ENCODE measurements at regions not wholly inside any gene's neighbourhood (a gene's known extent, or its start where the extent isn't known, plus 50 kb on each side); places are given as distances from the start of the nearest gene placed in this dataset.

DNA sequence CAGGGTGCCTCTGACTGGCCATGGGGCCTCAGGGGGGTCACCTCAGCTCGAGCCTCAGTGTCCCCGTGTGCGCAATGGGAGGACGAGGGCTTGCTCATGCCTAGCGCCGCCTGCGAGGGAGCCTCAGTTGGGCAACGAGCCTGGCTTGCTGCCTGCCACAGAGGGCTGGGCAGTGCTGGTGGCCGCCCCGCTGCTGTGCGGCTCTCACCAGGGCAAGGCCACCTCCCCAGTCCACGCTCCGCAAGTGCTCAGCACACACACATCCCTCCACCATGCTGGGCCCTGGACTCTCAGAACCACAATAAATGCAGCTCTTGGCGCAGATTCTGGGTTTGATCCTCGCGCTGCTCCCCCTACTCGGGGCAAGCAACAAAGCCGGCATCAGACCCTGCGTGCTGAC, 76.2 kb downstream of the ENGASE start:
- intact Hi-C loops (cut with DNase I) = no loop called here
- DNase-seq = no peak
- ATAC-seq = no peak

GRCh38 chr17:79150035-79150733, 75.6 kb downstream of the ENGASE start:
- no peak for DNase-seq
- intact Hi-C loops (cut with DNase I) = no loop called here
- ATAC-seq = no peak

GRCh38 chr17:79148584-79148983, 74.0 kb downstream of the ENGASE start:
- intact Hi-C loops (cut with DNase I) = no loop called here
- ATAC-seq (no peak), DNase-seq (no peak)

- intact Hi-C loops (cut with DNase I) = no loop called here
- no peak for DNase-seq
- no peak for ATAC-seq
Observed at GRCh38 chr17:79147746-79148506, 73.3 kb downstream of the ENGASE start.

- intact Hi-C loops (cut with DNase I) = no loop called here
- ATAC-seq = no peak
- DNase-seq = no peak
Observed at GRCh38 chr17:79146562-79146961, 71.9 kb downstream of the ENGASE start.

DNA sequence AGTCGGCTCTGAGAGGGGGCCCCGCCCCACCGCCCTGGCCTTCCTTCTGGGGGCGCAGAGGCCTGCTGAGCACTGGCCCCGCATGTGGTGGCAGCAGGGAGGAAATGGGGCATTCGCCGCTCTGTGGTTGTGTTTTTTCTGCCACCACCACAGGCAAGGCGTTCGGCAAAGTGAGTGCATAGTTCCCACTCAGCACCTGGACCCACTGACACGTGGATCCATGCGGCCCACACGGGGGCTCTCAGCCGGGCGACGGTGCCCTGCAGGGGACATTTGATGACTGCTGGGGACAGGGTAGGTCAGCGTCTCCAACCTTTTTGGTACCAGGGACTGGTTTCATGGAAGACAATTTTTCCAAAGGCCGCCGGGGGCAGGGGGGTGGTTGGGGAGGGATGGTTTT, 70.9 kb downstream of the ENGASE start:
- ATAC-seq (no peak), DNase-seq (no peak)
- intact Hi-C loops (cut with DNase I) = no loop called here

- DNase-seq = no peak
- intact Hi-C loops (cut with DNase I) = no loop called here
- ATAC-seq = no peak
Observed at GRCh38 chr17:79144133-79144532, 69.5 kb downstream of the ENGASE start.

DNA sequence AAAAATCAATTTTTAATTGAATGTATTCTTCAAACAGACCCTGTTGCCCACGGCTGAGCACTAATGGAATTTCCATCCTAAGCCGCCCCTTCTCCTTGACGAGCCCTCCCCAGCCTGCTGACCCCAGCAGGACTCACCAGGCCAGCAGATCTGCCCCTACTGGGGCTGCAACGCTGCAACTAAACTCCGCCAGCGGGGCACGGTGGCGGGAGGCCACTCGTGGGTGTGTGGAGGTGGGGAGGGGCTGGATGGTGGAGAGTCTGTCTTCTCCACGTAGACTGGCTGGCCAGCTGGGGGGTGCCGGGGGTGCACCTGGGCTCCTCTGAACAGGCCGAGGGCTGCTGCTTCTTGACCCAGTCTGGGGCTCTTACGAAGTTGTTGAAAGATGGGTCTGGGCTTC, 67.8 kb downstream of the ENGASE start:
- DNase-seq = no peak
- no peak for ATAC-seq
- intact Hi-C loops (cut with DNase I) = no loop called here

DNA sequence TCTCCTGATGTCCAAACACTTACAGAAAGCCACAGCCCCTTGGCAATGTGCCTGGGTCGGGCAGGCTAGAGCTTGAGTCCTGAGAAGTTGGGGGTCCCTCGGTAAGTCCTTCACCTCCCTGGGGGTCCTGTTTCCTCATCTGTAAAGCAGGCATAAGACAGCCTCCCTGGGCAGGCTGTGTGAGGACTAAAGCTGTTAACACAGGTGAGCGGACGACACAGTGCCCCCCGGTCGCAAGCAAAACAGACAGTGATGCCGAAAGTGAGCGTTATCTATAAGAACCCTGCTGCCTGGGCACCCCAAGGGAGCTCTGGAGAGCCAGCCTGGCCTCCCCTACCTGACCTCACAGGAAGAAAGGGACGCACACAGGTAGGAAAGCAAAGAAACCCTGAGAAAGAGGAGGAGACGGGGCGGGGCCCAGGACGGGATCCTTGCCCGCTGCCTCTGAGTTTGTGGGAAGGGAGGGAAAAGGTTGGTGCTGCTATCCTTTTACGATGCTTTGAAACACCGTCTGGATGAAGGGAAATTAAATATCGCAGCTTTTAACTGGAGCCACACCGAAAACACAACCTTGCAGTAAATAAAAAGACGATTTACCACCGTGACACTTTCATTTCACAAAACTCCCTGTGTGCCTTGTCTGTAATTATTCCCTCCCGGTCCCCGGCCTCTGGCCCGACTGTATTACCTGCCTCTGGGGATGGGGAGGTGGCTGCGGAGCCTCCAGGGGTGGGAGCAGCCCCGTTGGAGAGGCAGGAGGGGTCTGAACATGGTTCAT, 67.1 kb downstream of the ENGASE start:
- intact Hi-C loops (cut with DNase I) = no loop called here
- DNase-seq (no peak), ATAC-seq (no peak)

GRCh38 chr17:79138826-79139225, 64.2 kb downstream of the ENGASE start:
- no peak for ATAC-seq
- DNase-seq = no peak
- intact Hi-C loops (cut with DNase I) = no loop called here

GRCh38 chr17:79137789-79138165, 63.2 kb downstream of the ENGASE start:
- intact Hi-C loops (cut with DNase I) = no loop called here
- no peak for ATAC-seq
- DNase-seq = no peak

- intact Hi-C loops (cut with DNase I) = no loop called here
- DNase-seq = no peak
- ATAC-seq = no peak
Observed at GRCh38 chr17:79137015-79137788, 62.6 kb downstream of the ENGASE start.

DNA sequence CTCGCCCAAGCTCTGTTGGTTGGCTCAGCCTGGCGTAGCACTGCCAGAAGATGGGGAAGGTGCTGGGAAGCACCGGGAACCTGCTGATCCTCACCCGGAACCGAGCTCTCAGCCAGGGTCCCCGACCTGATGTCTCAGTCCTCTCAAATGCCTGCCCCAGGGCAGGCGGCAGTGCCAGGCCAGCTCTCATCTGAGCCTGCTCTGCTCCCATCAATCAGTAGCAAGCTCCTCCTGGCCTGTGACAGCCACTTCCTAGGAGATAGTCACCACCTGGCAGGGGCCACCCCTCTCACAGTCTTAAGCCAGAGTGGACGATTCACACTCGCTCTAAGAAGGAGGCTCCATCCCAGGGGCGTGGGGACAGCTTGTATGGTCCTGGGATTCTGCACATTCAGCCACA, 62.0 kb downstream of the ENGASE start:
- DNase-seq (no peak), ATAC-seq (no peak)
- intact Hi-C loops (cut with DNase I) = no loop called here

Data from left cardiac atrium (tissue), 4 donors.